ENCODE measurements at regions not wholly inside any gene's neighbourhood (a gene's known extent, or its start where the extent isn't known, plus 50 kb on each side); places are given as distances from the start of the nearest gene placed in this dataset.

GRCh38 chr3:67883766-67884165 is 229.4 kb upstream of the SUCLG2 start:
- TF ChIP-seq, protein P1, sequence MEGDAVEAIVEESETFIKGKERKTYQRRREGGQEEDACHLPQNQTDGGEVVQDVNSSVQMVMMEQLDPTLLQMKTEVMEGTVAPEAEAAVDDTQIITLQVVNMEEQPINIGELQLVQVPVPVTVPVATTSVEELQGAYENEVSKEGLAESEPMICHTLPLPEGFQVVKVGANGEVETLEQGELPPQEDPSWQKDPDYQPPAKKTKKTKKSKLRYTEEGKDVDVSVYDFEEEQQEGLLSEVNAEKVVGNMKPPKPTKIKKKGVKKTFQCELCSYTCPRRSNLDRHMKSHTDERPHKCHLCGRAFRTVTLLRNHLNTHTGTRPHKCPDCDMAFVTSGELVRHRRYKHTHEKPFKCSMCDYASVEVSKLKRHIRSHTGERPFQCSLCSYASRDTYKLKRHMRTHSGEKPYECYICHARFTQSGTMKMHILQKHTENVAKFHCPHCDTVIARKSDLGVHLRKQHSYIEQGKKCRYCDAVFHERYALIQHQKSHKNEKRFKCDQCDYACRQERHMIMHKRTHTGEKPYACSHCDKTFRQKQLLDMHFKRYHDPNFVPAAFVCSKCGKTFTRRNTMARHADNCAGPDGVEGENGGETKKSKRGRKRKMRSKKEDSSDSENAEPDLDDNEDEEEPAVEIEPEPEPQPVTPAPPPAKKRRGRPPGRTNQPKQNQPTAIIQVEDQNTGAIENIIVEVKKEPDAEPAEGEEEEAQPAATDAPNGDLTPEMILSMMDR (IDR thresholded peaks at IDR 0.05; ENCODE audit: low read depth, low read length, poor library complexity, severe bottlenecking) = no peak
- TF ChIP-seq EZH2phosphoT487 (IDR thresholded peaks at IDR 0.05; ENCODE audit: borderline replicate concordance, low read length) = no peak
